ENCODE measurements at regions not wholly inside any gene's neighbourhood (a gene's known extent, or its start where the extent isn't known, plus 50 kb on each side); places are given as distances from the start of the nearest gene placed in this dataset.

DNA sequence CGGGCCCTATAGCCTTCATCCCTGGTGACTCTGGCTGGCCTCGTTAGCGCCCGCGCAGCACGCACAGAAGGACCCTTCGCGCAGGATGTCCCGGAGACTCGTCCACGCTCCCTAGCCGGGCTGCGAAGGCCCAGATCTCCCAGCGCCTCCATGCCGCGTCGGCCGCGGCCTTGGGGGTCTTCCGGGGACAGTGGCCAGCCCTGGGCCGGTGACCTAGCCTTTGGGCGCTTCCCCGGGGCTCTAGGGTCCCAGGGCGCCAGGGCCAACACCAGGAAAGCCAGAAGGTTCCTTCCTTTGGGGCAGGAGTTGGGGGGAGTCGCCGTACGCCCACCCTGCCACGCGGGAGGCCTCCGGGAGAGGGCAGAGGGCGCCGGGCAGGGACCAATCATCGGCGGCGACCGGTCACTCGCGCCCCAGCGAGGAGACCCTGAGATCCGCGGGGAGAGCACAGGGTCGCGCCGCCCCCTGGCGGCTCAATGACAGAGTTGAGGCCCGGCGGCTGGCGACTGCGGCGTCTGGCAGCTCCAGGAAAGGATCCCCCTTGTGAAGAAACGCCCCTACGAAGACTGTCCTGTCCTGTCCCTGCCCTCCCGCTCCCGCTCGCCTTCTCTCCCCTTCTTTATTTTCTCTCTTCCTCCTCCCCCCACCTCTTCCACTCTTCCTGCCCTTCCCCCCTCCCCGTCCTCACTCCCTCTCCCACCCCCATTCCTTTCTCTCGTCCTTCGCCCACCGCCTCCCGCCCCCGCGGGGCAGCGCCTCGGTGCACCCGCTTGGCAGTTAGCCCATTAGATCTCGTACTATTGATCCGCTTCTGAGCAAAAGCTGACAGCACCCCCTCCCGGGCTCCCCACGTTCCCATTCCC lies 62.3 kb upstream of the LBX1 start:
- TF ChIP-seq, protein P1, sequence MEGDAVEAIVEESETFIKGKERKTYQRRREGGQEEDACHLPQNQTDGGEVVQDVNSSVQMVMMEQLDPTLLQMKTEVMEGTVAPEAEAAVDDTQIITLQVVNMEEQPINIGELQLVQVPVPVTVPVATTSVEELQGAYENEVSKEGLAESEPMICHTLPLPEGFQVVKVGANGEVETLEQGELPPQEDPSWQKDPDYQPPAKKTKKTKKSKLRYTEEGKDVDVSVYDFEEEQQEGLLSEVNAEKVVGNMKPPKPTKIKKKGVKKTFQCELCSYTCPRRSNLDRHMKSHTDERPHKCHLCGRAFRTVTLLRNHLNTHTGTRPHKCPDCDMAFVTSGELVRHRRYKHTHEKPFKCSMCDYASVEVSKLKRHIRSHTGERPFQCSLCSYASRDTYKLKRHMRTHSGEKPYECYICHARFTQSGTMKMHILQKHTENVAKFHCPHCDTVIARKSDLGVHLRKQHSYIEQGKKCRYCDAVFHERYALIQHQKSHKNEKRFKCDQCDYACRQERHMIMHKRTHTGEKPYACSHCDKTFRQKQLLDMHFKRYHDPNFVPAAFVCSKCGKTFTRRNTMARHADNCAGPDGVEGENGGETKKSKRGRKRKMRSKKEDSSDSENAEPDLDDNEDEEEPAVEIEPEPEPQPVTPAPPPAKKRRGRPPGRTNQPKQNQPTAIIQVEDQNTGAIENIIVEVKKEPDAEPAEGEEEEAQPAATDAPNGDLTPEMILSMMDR (IDR thresholded peaks at IDR 0.05 in 2 of 3, conservative IDR thresholded peaks at IDR 0.05 in 1 of 3; ENCODE audit: borderline replicate concordance in 1 of 3, insufficient read depth in 1 of 3, low read depth in 2 of 3, low read length in 2 of 3): no peak
- no peak for TF ChIP-seq POLR2AphosphoS5 (IDR thresholded peaks at IDR 0.05; ENCODE audit: low read depth, low read length)
- TF ChIP-seq FOSL1 (IDR thresholded peaks at IDR 0.05; ENCODE audit: low read depth): no peak
- TF ChIP-seq, protein P2, sequence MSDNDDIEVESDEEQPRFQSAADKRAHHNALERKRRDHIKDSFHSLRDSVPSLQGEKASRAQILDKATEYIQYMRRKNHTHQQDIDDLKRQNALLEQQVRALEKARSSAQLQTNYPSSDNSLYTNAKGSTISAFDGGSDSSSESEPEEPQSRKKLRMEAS (IDR thresholded peaks at IDR 0.05): no peak
- no peak for TF ChIP-seq POLR2A (IDR thresholded peaks at IDR 0.05; ENCODE audit: borderline replicate concordance, extremely low read depth, insufficient read depth, insufficient read length)
- TF ChIP-seq SIN3A (IDR thresholded peaks at IDR 0.05; ENCODE audit: low read depth): no peak
